IMR-90 (cell line): ENCODE measurements at regions not wholly inside any gene's neighbourhood (a gene's known extent, or its start where the extent isn't known, plus 50 kb on each side); places are given as distances from the start of the nearest gene placed in this dataset.
A peak's percentile ranks its signal among the peaks of the same experiment; 100 is the strongest.

Experiments used
- ATAC-seq: fragments of 200-7000 bp; cut with Tn5 transposase; 2 replicates; pipeline ENCODE4 v1.9.1; 2020; ENCODE audit warnings: low read depth, mild to moderate bottlenecking, moderate library complexity
- BruUV-seq: library from RNA; stranded (reverse); fragments of 400-500 nt; replicated peaks from 2 replicates; lab custom pipeline; 2021; lab: Mats Ljungman, UMichigan
- CTCF ChIA-PET: fragments of 300-600 bp; formaldehyde crosslinking; extraction: SDS; loops from one replicate; lab custom pipeline; 2021; ENCODE audit warnings: antibody characterized with exemption; lab: Yijun Ruan, JAX
- POLR2A ChIA-PET: fragments of 300-600 bp; sonication (Branson Sonifier 250); formaldehyde crosslinking; loops from one replicate; lab custom pipeline; 2022; ENCODE audit warnings: antibody characterized with exemption; ENCODE audit not compliant: unreplicated experiment; lab: Charles Lee
- DNase-seq: peaks from one replicate; pipeline ENCODE4 v3.0.0; 2013
- H2AFZ ChIP-seq: replicated peaks from 2 replicates; pipeline ENCODE3; 2013; ENCODE audit warnings: low read length, mild to moderate bottlenecking; ENCODE audit not compliant: poor library complexity
- H2AK5ac ChIP-seq: 2 replicates; pipeline ENCODE4 v1.6.1; 2013; ENCODE audit warnings: low read depth, low read length, inconsistent platforms
- H2AK9ac ChIP-seq: replicated peaks from 2 replicates; pipeline ENCODE3; 2013; ENCODE audit warnings: mild to moderate bottlenecking, low read depth, low read length, moderate library complexity; ENCODE audit not compliant: poor library complexity
- H2BK120ac ChIP-seq: 2 replicates; pipeline ENCODE4 v1.6.1; 2013; ENCODE audit warnings: low read depth, low read length, inconsistent platforms
- H2BK15ac ChIP-seq: 3 replicates; pipeline ENCODE4 v1.6.1; 2013; ENCODE audit warnings: low read depth, low read length, inconsistent platforms
- H2BK20ac ChIP-seq: 2 replicates; pipeline ENCODE4 v1.6.1; 2013; ENCODE audit warnings: low read depth, mild to moderate bottlenecking, inconsistent platforms, low read length, moderate library complexity
- H2BK5ac ChIP-seq: 2 replicates; pipeline ENCODE4 v1.6.1; 2013; ENCODE audit warnings: mild to moderate bottlenecking, low read depth, low read length, inconsistent platforms; ENCODE audit not compliant: poor library complexity, severe bottlenecking
- H3K14ac ChIP-seq: replicated peaks from 2 replicates; pipeline ENCODE4 v1.6.1; 2013; ENCODE audit warnings: low read depth, low read length, inconsistent platforms
- H3K18ac ChIP-seq: 2 replicates; pipeline ENCODE4 v1.6.1; 2013; ENCODE audit warnings: low read depth, low read length, control low read depth
- H3K23ac ChIP-seq: 2 replicates; pipeline ENCODE4 v1.6.1; 2013; ENCODE audit warnings: low read depth, low read length, inconsistent platforms
- H3K27ac ChIP-seq: 2 replicates; pipeline ENCODE4 v1.5.1; 2013; ENCODE audit warnings: mild to moderate bottlenecking, control low read depth, low read length; ENCODE audit not compliant: insufficient read depth
- H3K27me3 ChIP-seq: 2 replicates; pipeline ENCODE4 v1.6.1; 2013; ENCODE audit warnings: low read length; ENCODE audit not compliant: control insufficient read depth, insufficient read depth
- H3K36me3 ChIP-seq: 2 replicates; pipeline ENCODE4 v1.6.1; 2013; ENCODE audit warnings: low read length, mixed read lengths; ENCODE audit not compliant: control insufficient read depth, insufficient read depth
- H3K4ac ChIP-seq: 2 replicates; pipeline ENCODE4 v1.6.1; 2013; ENCODE audit warnings: low read depth, low read length, inconsistent platforms
- H3K4me1 ChIP-seq: 2 replicates; pipeline ENCODE4 v1.6.1; 2013; ENCODE audit warnings: low read length, mixed read lengths; ENCODE audit not compliant: control insufficient read depth, insufficient read depth
- H3K4me2 ChIP-seq: 2 replicates; pipeline ENCODE4 v1.6.1; 2013; ENCODE audit warnings: low read depth, mild to moderate bottlenecking, control low read depth, low read length, moderate library complexity
- H3K4me3 ChIP-seq: 2 replicates; pipeline ENCODE4 v1.5.1; 2013; ENCODE audit warnings: low read depth, mild to moderate bottlenecking, control low read depth, low read length, moderate library complexity; ENCODE audit not compliant: insufficient read depth
- H3K56ac ChIP-seq: 2 replicates; pipeline ENCODE4 v1.6.1; 2013; ENCODE audit warnings: low read length, inconsistent platforms; ENCODE audit not compliant: insufficient read depth; ENCODE audit errors: extremely low read depth
- H3K79me1 ChIP-seq, 2 experiments: 2 replicates each; pipeline ENCODE4 v1.6.1; 2013; ENCODE audit warnings: low read length in 2 of 2, inconsistent platforms in 1 of 2, low read depth in 1 of 2
- H3K9ac ChIP-seq: 2 replicates; pipeline ENCODE4 v1.6.1; 2013; ENCODE audit warnings: low read depth, low read length, control low read depth
- H3K9me1 ChIP-seq: 2 replicates; pipeline ENCODE4 v1.6.1; 2013; ENCODE audit warnings: low read length, inconsistent platforms; ENCODE audit not compliant: insufficient read depth
- H3K9me3 ChIP-seq: 2 replicates; pipeline ENCODE4 v1.6.1; 2013; ENCODE audit warnings: low read length; ENCODE audit not compliant: control insufficient read depth, insufficient read depth
- H4K20me1 ChIP-seq: 2 replicates; pipeline ENCODE4 v1.6.1; 2013; ENCODE audit warnings: low read length, inconsistent platforms; ENCODE audit not compliant: insufficient read depth
- H4K5ac ChIP-seq: 2 replicates; pipeline ENCODE4 v1.6.1; 2013; ENCODE audit warnings: mild to moderate bottlenecking, low read depth, low read length, control low read depth
- H4K8ac ChIP-seq, 2 experiments: 2 replicates each; pipeline ENCODE4 v1.6.1; 2013; ENCODE audit warnings: low read depth in 2 of 2, low read length in 2 of 2, control low read depth in 1 of 2, inconsistent platforms in 1 of 2
- H4K91ac ChIP-seq: 2 replicates; pipeline ENCODE4 v1.6.1; 2013; ENCODE audit warnings: low read depth, low read length, inconsistent platforms; ENCODE audit not compliant: insufficient read depth
- MAFK ChIP-seq: IDR thresholded peaks from 2 replicates; pipeline ENCODE4 v1.6.1; 2012; ENCODE audit warnings: low read depth, low read length, improper control_type of control experiment
- WGBS, 2 experiments: methylation state at CpG; one replicate each; pipeline versions ENCODE4 v1.1.5 to v1.1.7; 2013; ENCODE audit warnings: missing lambda C conversion rate in 2 of 2; ENCODE audit not compliant: insufficient read length in 1 of 2; ENCODE audit errors: extremely low coverage in 2 of 2; 5-methylcytosine and 5-hydroxymethylcytosine counted together
- dilution Hi-C: fragments of 300-500 bp; cut with HindIII; formaldehyde crosslinking; loops from one replicate; pipeline ENCODE4 v1.14.3; 2018; ENCODE audit warnings: low sequenced_read_pairs; ENCODE audit not compliant: unreplicated experiment
- in situ Hi-C: fragments of 300-500 bp; cut with MboI; formaldehyde crosslinking; loops from 3 replicates; pipeline ENCODE4 v1.14.3; 2019; ENCODE audit warnings: low sequenced_read_pairs, inconsistent platforms, mixed read lengths
- intact Hi-C: fragments of 100-400 bp; cut with micrococcal nuclease; formaldehyde crosslinking; loops from 2 replicates; pipeline ENCODE4 v1.10.0; 2022
- TF ChIP-seq, protein P1 (sequence below): fragments of 150-350 bp; IDR thresholded peaks from 2 replicates; pipeline ENCODE4 v1.6.1; 2017; ENCODE audit warnings: mild to moderate bottlenecking, antibody characterized with exemption, low read length, low read depth

DNA sequence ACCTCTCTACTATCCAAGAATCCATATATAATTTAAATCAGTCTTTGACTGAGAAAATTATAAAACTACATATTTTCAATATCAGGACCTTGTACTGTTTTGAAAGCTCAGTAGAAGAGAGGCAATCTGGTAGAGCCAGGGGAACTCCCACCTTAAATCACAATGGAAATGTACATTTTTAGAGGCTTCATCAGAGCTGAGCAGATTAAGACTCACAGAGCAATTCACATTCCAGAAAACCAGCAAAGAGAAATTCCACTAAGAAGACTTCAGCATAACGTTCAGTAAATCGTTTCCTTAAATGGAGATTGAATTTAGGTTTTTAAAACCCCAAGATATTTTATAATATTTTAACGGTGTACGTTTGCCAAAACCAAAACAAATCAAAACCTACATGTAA is 227.8 kb upstream of the TRPM3 start:
- POLR2A ChIA-PET = no interaction called here
- H3K4me1 ChIP-seq = no peaks in the 10 kb centered on the region
- H3K56ac ChIP-seq = no peak overlapping the region
- CTCF ChIA-PET = no interaction called here
- no peaks in the 10 kb centered on the region for H3K36me3 ChIP-seq
- no peak overlapping the region for H2AK5ac ChIP-seq
- H3K27me3 ChIP-seq = no peaks in the 10 kb centered on the region
- H3K9ac ChIP-seq = no peak overlapping the region
- no peak overlapping the region for H3K4me3 ChIP-seq
- H2BK120ac ChIP-seq = no peak overlapping the region
- H2AK9ac ChIP-seq = no peak overlapping the region
- H3K4ac ChIP-seq = no peak overlapping the region
- H4K20me1 ChIP-seq = no peaks in the 10 kb centered on the region
- WGBS, 2 experiments = no CpG with 5 or more reads among the region's 4 CpGs
- TF ChIP-seq, protein P1, sequence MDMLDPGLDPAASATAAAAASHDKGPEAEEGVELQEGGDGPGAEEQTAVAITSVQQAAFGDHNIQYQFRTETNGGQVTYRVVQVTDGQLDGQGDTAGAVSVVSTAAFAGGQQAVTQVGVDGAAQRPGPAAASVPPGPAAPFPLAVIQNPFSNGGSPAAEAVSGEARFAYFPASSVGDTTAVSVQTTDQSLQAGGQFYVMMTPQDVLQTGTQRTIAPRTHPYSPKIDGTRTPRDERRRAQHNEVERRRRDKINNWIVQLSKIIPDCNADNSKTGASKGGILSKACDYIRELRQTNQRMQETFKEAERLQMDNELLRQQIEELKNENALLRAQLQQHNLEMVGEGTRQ = no peak
- no peak for TF ChIP-seq MAFK
- no peak overlapping the region for H2BK5ac ChIP-seq
- no TSS peak for BruUV-seq
- no peak overlapping the region for H3K18ac ChIP-seq
- no peak overlapping the region for H2BK20ac ChIP-seq
- H3K4me2 ChIP-seq = no peak overlapping the region
- no peak overlapping the region for H3K23ac ChIP-seq
- no peak overlapping the region for H2AFZ ChIP-seq
- H3K9me1 ChIP-seq = no peaks in the 10 kb centered on the region
- DNase-seq = peak; percentile 49
- H4K8ac ChIP-seq = no peak overlapping the region
- in situ Hi-C loops (no loop called here), intact Hi-C loops (no loop called here), dilution Hi-C loops (no loop called here)
- no peaks in the 10 kb centered on the region for H3K79me1 ChIP-seq
- H3K9me3 ChIP-seq = no peaks in the 10 kb centered on the region
- H3K27ac ChIP-seq = no peak overlapping the region
- no peak overlapping the region for H2BK15ac ChIP-seq
- H4K91ac ChIP-seq = no peak overlapping the region
- ATAC-seq = no peak
- no peak overlapping the region for H4K5ac ChIP-seq
- H3K14ac ChIP-seq = no peak overlapping the region
